B cell (primary cell): ENCODE measurements at regions not wholly inside any gene's neighbourhood (a gene's known extent, or its start where the extent isn't known, plus 50 kb on each side); places are given as distances from the start of the nearest gene placed in this dataset.

Experiments used
- ATAC-seq: fragments of 200-7000 bp; cut with Tn5 transposase; one replicate; pipeline ENCODE4 v1.10.0; 2021; ENCODE audit warnings: low read depth, mild to moderate bottlenecking, moderate number of reproducible peaks, moderate library complexity
- CTCF ChIA-PET: fragments of 350-600 bp; sonication (Branson Sonifier 250); formaldehyde crosslinking; loops from one replicate; lab custom pipeline; 2021; ENCODE audit warnings: antibody characterized with exemption, inconsistent platforms; lab: Charles Lee
- POLR2A ChIA-PET: fragments of 350-600 bp; sonication (Branson Sonifier 250); formaldehyde crosslinking; loops from one replicate; lab custom pipeline; 2021; ENCODE audit warnings: antibody characterized with exemption; lab: Charles Lee
- DNase-seq: peaks from one replicate; pipeline ENCODE4 v3.0.0; 2013
- H2AFZ ChIP-seq: 2 replicates; pipeline ENCODE4 v1.6.1; 2012; ENCODE audit warnings: mild to moderate bottlenecking, low read depth, low read length; ENCODE audit not compliant: insufficient read depth, poor library complexity, severe bottlenecking
- H3K27ac ChIP-seq, 2 donors: 1 replicate in 1 of 2; 2 replicates in 1 of 2; pipeline ENCODE4 v1.5.1; 2012 to 2013; ENCODE audit warnings: low read length in 2 of 2, mild to moderate bottlenecking in 2 of 2, moderate library complexity in 1 of 2
- H3K27me3 ChIP-seq, 4 experiments: fragments of 200-600 bp in 1 of 4; sonication (generic) in 1 of 4; replicated peaks in 1 of 4; 1 replicate in 2 of 4; 2 replicates in 2 of 4; pipeline versions ENCODE4 v1.6.1 to v1.7.0; 2013 to 2016; ENCODE audit warnings: low read length in 3 of 4, mild to moderate bottlenecking in 2 of 4, mixed read lengths in 1 of 4, moderate library complexity in 1 of 4; ENCODE audit not compliant: insufficient read depth in 4 of 4, control insufficient read depth in 3 of 4; ENCODE audit errors: control extremely low read depth in 1 of 4
- H3K36me3 ChIP-seq, 2 experiments: replicated peaks in 1 of 2; 1 replicate in 1 of 2; 2 replicates in 1 of 2; pipeline versions ENCODE4 v1.6.1 to v1.7.1; 2013; ENCODE audit warnings: low read length in 1 of 2; ENCODE audit not compliant: insufficient read depth in 2 of 2, control insufficient read depth in 1 of 2; ENCODE audit errors: control extremely low read depth in 1 of 2, extremely low read depth in 1 of 2
- H3K4me1 ChIP-seq, 2 donors: fragments of 200-600 bp in 1 of 2; sonication (generic) in 1 of 2; 1 replicate in 1 of 2; 2 replicates in 1 of 2; pipeline versions ENCODE4 v1.5.1 to v1.6.1; 2013 to 2017; ENCODE audit warnings: low read length in 2 of 2; ENCODE audit not compliant: control insufficient read depth in 2 of 2, insufficient read depth in 2 of 2
- H3K4me2 ChIP-seq: replicated peaks from 2 replicates; pipeline ENCODE3; 2012; ENCODE audit warnings: mild to moderate bottlenecking, low read depth, low read length; ENCODE audit not compliant: poor library complexity, severe bottlenecking
- H3K4me3 ChIP-seq, 5 experiments: fragments of 200-600 bp in 1 of 5; sonication (generic) in 1 of 5; 1 replicate in 3 of 5; 2 replicates in 2 of 5; pipeline versions ENCODE4 v1.5.1 to v1.7.0; 2011 to 2016; ENCODE audit warnings: low read length in 4 of 5, mild to moderate bottlenecking in 4 of 5, low read depth in 2 of 5, control low read depth in 1 of 5, moderate library complexity in 1 of 5; ENCODE audit not compliant: insufficient read depth in 1 of 5; ENCODE audit errors: control extremely low read depth in 1 of 5, extremely low read depth in 1 of 5
- H3K79me2 ChIP-seq: fragments of 200-600 bp; sonication (generic); one replicate; pipeline ENCODE4 v1.6.0; 2016; ENCODE audit warnings: low read length; ENCODE audit not compliant: control insufficient read depth, insufficient read depth
- H3K9ac ChIP-seq: fragments of 200-600 bp; sonication (generic); 2 replicates; pipeline ENCODE4 v1.6.1; 2017; ENCODE audit warnings: mild to moderate bottlenecking, low read length, moderate library complexity
- H3K9me3 ChIP-seq, 3 donors: one replicate each; pipeline versions ENCODE4 v1.6.1 to v1.7.1; 2013; ENCODE audit warnings: low read length in 2 of 3; ENCODE audit not compliant: control insufficient read depth in 2 of 3, insufficient read depth in 1 of 3; ENCODE audit errors: control extremely low read depth in 1 of 3
- H4K20me1 ChIP-seq: 2 replicates; pipeline ENCODE4 v1.6.0; 2012; ENCODE audit warnings: mild to moderate bottlenecking, low read length; ENCODE audit not compliant: insufficient read depth, control insufficient read depth, poor library complexity, severe bottlenecking
- H3K27ac Mint-ChIP-seq: one replicate; pipeline ENCODE4 v1.8.0; 2021; ENCODE audit warnings: mixed read lengths
- H3K27me3 Mint-ChIP-seq: one replicate; pipeline ENCODE4 v1.8.0; 2021; ENCODE audit warnings: mixed read lengths
- H3K4me1 Mint-ChIP-seq: one replicate; pipeline ENCODE4 v1.8.0; 2021; ENCODE audit warnings: mixed read lengths
- H3K4me3 Mint-ChIP-seq: one replicate; pipeline ENCODE4 v1.8.0; 2021; ENCODE audit warnings: mixed read lengths
- H3K9me3 Mint-ChIP-seq: one replicate; pipeline ENCODE4 v1.8.0; 2022; ENCODE audit warnings: mixed read lengths; ENCODE audit not compliant: insufficient read depth
- EZH2 ChIP-seq: IDR thresholded peaks from 2 replicates; pipeline ENCODE4 v1.6.1; 2012; ENCODE audit warnings: borderline replicate concordance, low read depth, mild to moderate bottlenecking, moderate library complexity, low read length; ENCODE audit not compliant: insufficient read depth, poor library complexity, severe bottlenecking
- WGBS: methylation state at CpG from one replicate; pipeline ENCODE4 v1.1.5; 2013; ENCODE audit warnings: missing lambda C conversion rate; ENCODE audit not compliant: insufficient coverage; 5-methylcytosine and 5-hydroxymethylcytosine counted together
- intact Hi-C: fragments of 100-400 bp; cut with micrococcal nuclease; formaldehyde crosslinking; loops from one replicate; pipeline ENCODE4 v1.10.0; 2022
- TF ChIP-seq, protein P1 (sequence below): fragments of 200-600 bp; IDR thresholded peaks from one replicate; pipeline ENCODE4 v1.8.0; 2022; ENCODE audit warnings: antibody characterized with exemption, mild to moderate bottlenecking

DNA sequence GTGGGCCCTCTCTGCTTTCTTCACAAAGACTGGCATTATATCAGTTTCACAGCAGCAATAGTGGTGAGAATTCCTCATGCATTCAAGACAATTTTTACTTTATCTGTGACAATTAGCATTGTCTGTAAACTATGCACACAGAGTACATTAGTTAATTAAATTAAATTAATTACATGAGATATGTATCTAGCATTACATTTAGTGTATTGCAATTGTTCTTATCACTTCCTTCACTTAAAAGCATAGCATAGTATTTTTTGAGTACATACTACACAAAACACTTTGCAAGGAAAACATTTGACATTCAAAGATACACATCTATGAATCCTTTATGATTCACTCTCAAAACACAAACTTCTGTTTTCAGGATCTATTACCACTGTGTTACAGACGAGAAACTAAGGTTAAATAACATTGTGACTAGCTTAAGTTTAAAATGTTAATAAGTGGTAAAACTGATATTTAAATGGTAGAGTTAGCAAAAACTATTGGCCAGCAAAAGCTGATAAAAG, 1542.6 kb downstream of the PLA2G4A start:
- Histone ChIP-seq H3K4me2 (no peak overlapping the region), H3K36me3 (no peaks in the 10 kb centered on the region), H3K79me2 (no peaks in the 10 kb centered on the region), H3K4me3 (no peak overlapping the region), H4K20me1 (no peaks in the 10 kb centered on the region), H3K9ac (no peak overlapping the region), H3K27me3 (no peaks in the 10 kb centered on the region), H3K27ac (no peak overlapping the region), H3K9me3 (peaks cover 0 to 2% (median 0%) of the 10 kb centered on the region in 3 donors), H3K4me1 (no peaks in the 10 kb centered on the region), H2AFZ (no peak overlapping the region)
- no CpG with 5 or more reads among the region's 1 CpG for WGBS
- ATAC-seq = no peak
- no peak overlapping the region for H3K4me3 Mint-ChIP-seq
- H3K27ac Mint-ChIP-seq = no peak overlapping the region
- no peak for DNase-seq
- ChIA-PET POLR2A (no interaction called here), CTCF (no interaction called here)
- H3K27me3 Mint-ChIP-seq = no peaks in the 10 kb centered on the region
- TF ChIP-seq, protein P1, sequence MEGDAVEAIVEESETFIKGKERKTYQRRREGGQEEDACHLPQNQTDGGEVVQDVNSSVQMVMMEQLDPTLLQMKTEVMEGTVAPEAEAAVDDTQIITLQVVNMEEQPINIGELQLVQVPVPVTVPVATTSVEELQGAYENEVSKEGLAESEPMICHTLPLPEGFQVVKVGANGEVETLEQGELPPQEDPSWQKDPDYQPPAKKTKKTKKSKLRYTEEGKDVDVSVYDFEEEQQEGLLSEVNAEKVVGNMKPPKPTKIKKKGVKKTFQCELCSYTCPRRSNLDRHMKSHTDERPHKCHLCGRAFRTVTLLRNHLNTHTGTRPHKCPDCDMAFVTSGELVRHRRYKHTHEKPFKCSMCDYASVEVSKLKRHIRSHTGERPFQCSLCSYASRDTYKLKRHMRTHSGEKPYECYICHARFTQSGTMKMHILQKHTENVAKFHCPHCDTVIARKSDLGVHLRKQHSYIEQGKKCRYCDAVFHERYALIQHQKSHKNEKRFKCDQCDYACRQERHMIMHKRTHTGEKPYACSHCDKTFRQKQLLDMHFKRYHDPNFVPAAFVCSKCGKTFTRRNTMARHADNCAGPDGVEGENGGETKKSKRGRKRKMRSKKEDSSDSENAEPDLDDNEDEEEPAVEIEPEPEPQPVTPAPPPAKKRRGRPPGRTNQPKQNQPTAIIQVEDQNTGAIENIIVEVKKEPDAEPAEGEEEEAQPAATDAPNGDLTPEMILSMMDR = no peak
- no peak for TF ChIP-seq EZH2
- no peaks in the 10 kb centered on the region for H3K4me1 Mint-ChIP-seq
- intact Hi-C loops = no loop called here
- H3K9me3 Mint-ChIP-seq = no peaks in the 10 kb centered on the region

GRCh38 chr1:188372821-188373220, 1544.1 kb downstream of the PLA2G4A start:
- no peaks in the 10 kb centered on the region for H3K27me3 Mint-ChIP-seq
- intact Hi-C loops = no loop called here
- H3K9me3 Mint-ChIP-seq = no peaks in the 10 kb centered on the region
- H3K4me1 ChIP-seq = no peaks in the 10 kb centered on the region
- H2AFZ ChIP-seq = no peak overlapping the region
- WGBS = no CpG with 5 or more reads among the region's 2 CpGs
- no peaks in the 10 kb centered on the region for H3K27me3 ChIP-seq
- TF ChIP-seq, protein P1 = no peak
- no peak for TF ChIP-seq EZH2
- ATAC-seq (no peak), DNase-seq (no peak)
- CTCF ChIA-PET = no interaction called here
- POLR2A ChIA-PET = no interaction called here
- H3K79me2 ChIP-seq = no peaks in the 10 kb centered on the region
- H3K36me3 ChIP-seq = no peaks in the 10 kb centered on the region
- H3K4me3 Mint-ChIP-seq = no peak overlapping the region
- no peaks in the 10 kb centered on the region for H4K20me1 ChIP-seq
- no peak overlapping the region for H3K27ac Mint-ChIP-seq
- H3K4me3 ChIP-seq = no peak overlapping the region
- H3K4me1 Mint-ChIP-seq = no peaks in the 10 kb centered on the region
- H3K4me2 ChIP-seq = no peak overlapping the region
- H3K9me3 ChIP-seq = peaks cover 0 to 2% (median 0%) of the 10 kb centered on the region in 3 donors
- no peak overlapping the region for H3K9ac ChIP-seq
- H3K27ac ChIP-seq = no peak overlapping the region
